ENCODE measurements at regions not wholly inside any gene's neighbourhood (a gene's known extent, or its start where the extent isn't known, plus 50 kb on each side); places are given as distances from the start of the nearest gene placed in this dataset.

GRCh38 chr9:97790542-97790941, 62.5 kb upstream of the FOXE1 start:
- TF ChIP-seq YY1 (IDR thresholded peaks at IDR 0.05; ENCODE audit: low read depth), result no peak
- no peak for TF ChIP-seq RAD21 (IDR thresholded peaks at IDR 0.05; ENCODE audit: low read depth)
- no peak for TF ChIP-seq TCF12 (IDR thresholded peaks at IDR 0.05; ENCODE audit: low read depth)
- TF ChIP-seq EP300 (IDR thresholded peaks at IDR 0.05; ENCODE audit: borderline replicate concordance), result no peak
- no peak for TF ChIP-seq USF1 (IDR thresholded peaks at IDR 0.05)
- no peak for TF ChIP-seq CEBPB (IDR thresholded peaks at IDR 0.05)
- no peak for TF ChIP-seq CREB1 (IDR thresholded peaks at IDR 0.05; ENCODE audit: low read depth)
- TF ChIP-seq REST (IDR thresholded peaks at IDR 0.05; ENCODE audit: low read depth), result no peak
- no peak for TF ChIP-seq ZBTB7A (IDR thresholded peaks at IDR 0.05; ENCODE audit: low read depth)
- no peak for TF ChIP-seq MAX (IDR thresholded peaks at IDR 0.05)
